ENCODE measurements at regions not wholly inside any gene's neighbourhood (a gene's known extent, or its start where the extent isn't known, plus 50 kb on each side); places are given as distances from the start of the nearest gene placed in this dataset.
"Not testable (repeated sequence)": the region's sequence is repeated elsewhere in the genome, so short reads cannot be mapped to it uniquely, and the experiment has no call there.

DNA sequence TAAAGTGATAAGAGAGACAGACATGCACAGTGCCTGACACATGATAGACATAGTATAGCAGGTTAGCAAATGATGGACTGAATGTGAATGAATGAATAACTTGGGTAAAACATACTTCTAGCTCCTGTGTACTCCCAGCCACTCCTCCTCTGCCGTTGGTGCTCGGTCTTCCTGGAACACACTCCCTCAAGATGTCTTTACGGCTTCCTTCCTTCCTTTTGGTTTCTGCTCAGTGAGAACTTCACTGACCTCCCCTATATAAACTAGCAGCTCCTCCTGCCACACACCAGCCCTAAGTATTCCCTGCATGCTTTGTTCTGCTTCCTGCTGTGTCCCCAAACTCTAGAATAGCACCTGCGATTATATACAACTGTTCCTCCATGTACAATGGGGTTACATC lies 50.2 kb downstream of the RAD54L2 start:
- DNase-seq (ENCODE audit: low spot score): no peak

GRCh38 chr3:51591231-51591630 lies 52.7 kb downstream of the RAD54L2 start:
- DNase-seq (ENCODE audit: low spot score): no peak

GRCh38 chr3:51593697-51594096 lies 55.2 kb downstream of the RAD54L2 start:
- no peak for DNase-seq (ENCODE audit: low spot score)

- not testable (repeated sequence) for DNase-seq (ENCODE audit: low spot score)
These were observed 61.1 kb downstream of the RAD54L2 start for GRCh38 chr3:51599638-51600037.

DNA sequence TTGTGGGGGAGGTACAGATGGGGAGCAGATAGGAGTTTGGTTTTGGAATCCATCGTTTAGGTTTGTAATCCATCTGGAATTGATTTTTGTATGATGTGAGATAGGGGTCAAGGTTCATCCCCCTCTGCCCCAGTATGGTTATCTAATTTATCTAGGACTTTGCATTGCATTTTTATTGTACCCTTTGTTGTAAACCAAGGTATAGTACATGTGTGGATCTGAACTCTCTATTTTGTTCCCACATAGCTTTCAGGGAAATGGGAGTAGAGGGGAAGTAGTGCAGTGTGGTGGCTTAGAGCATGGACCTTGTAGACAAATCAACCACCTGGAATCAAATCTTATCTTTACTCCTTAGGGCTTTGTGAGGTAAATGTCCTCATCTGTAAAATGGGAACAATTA lies 65.7 kb downstream of the RAD54L2 start:
- no peak for DNase-seq (ENCODE audit: low spot score)

GRCh38 chr3:51605938-51606337 lies 65.1 kb upstream of the TEX264 start:
- no peak for DNase-seq (ENCODE audit: low spot score)

DNA sequence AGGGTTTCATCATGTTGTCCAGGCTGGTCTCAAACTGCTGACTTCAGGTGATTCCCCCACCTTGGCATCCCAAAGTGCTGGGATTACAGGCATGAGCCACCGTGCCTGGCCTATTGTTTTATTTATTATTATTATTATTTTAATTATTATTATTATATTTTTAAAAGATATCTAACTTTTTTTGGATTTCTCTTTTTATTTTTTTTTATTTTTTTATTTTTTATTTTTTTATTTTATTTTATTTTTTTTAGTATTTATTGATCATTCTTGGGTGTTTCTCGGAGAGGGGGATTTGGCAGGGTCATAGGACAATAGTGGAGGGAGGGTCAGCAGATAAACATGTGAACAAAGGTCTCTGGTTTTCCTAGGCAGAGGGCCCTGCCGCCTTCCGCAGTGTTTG lies 64.2 kb upstream of the TEX264 start:
- DNase-seq (ENCODE audit: low spot score): not testable (repeated sequence)

GRCh38 chr3:51607591-51608325 lies 63.3 kb upstream of the TEX264 start:
- not testable (repeated sequence) for DNase-seq (ENCODE audit: low spot score)

DNA sequence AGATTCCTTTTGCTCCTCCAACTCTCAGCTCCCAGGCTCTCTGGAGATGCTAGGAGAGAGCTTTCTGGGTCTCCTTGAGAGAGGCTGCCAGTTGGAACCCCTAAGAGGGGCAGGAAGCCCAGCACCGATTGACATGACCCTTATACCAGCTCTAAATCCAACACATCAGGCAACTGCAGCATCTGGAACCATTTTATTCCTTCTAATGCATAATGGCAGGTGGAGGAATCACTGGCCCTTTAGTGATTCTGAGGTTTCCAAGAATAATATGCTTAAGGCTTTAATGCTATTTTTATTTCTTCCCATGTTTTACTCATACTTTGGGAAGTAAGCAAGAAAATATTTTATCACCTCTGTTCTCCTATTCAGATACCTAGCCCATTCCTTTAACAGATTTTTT lies 60.3 kb upstream of the TEX264 start:
- DNase-seq (ENCODE audit: low spot score): no peak

- DNase-seq (ENCODE audit: low spot score): no peak
These were observed 53.5 kb upstream of the TEX264 start for GRCh38 chr3:51617597-51617996.

DNA sequence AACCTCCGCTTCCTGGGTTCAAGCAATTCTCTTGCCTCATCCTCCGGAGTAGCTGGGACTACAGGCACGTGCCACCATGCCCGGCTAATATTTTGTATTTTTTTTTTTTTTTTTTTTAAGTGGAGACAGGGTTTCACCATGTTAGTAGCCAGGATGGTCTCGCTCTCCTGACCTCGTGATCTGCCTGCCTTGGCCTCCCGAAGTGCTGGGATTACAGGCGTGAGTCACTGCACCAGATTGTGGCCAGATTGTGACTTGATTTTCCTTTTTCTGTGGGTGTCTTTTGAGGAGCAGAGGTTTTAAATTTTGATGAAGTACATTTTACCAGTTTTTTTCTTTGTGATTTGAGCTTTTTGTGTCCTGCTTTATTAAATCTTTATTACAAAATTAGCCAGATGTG lies 53.0 kb upstream of the TEX264 start:
- DNase-seq (ENCODE audit: low spot score): not testable (repeated sequence)

DNA sequence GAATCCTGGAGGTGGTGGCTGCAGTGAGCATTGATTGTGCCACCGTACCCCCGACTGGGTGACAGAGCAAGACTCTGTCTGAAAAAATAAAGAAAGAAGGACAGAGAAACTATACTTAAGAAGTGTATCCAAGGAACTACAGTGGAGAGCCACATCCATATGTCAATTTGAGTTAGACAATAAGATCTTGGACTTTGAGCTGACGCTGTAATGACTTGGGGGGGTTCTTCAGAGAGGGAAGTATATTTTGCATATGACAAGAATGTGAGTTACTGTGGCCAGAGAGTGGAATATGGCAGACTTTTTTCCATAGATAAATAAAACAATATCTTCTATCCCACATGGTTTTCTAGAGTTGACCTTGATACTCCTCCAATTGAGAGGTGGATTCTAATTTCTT lies 52.6 kb upstream of the TEX264 start:
- DNase-seq (ENCODE audit: low spot score): no peak

GRCh38 chr3:51619983-51620382 lies 51.1 kb upstream of the TEX264 start:
- DNase-seq (ENCODE audit: low spot score): no peak

- DNase-seq (ENCODE audit: low spot score): no peak
These were observed 50.5 kb upstream of the TEX264 start for GRCh38 chr3:51620543-51620942.

- DNase-seq (ENCODE audit: low spot score): peak; percentile 15
These were observed 49.8 kb upstream of the TEX264 start for GRCh38 chr3:51621091-51621892.
